NCI-H1930 (cell line): ENCODE measurements at regions not wholly inside any gene's neighbourhood (a gene's known extent, or its start where the extent isn't known, plus 50 kb on each side); places are given as distances from the start of the nearest gene placed in this dataset.

Experiments
- DNase-seq, 2 experiments: peaks; one replicate each; lab custom pipeline; 2025; lab: John Stamatoyannopoulos, UW

GRCh38 chr12:113620437-113620976 lies 148.8 kb upstream of the LHX5 start:
- no peak for DNase-seq

- no peak for DNase-seq
Measured at GRCh38 chr12:113619202-113619601, 147.5 kb upstream of the LHX5 start.

GRCh38 chr12:113613414-113613813 lies 141.7 kb upstream of the LHX5 start:
- no peak for DNase-seq

- DNase-seq: no peak
Measured at GRCh38 chr12:113612793-113613192, 141.1 kb upstream of the LHX5 start.

GRCh38 chr12:113612076-113612728 lies 140.5 kb upstream of the LHX5 start:
- no peak for DNase-seq

GRCh38 chr12:113611652-113612051 lies 140.0 kb upstream of the LHX5 start:
- DNase-seq: no peak

GRCh38 chr12:113610698-113611097 lies 139.0 kb upstream of the LHX5 start:
- DNase-seq: no peak

- no peak for DNase-seq
Measured at GRCh38 chr12:113609692-113610469, 138.2 kb upstream of the LHX5 start.

GRCh38 chr12:113604666-113605065 lies 133.0 kb upstream of the LHX5 start:
- DNase-seq: no peak

- no peak for DNase-seq
Measured at GRCh38 chr12:113601656-113602263, 130.1 kb upstream of the LHX5 start.

GRCh38 chr12:113598815-113599406 lies 127.2 kb upstream of the LHX5 start:
- peak in 1 of 2 experiments; percentile 1 for DNase-seq

- no peak for DNase-seq
Measured at GRCh38 chr12:113594967-113595366, 123.3 kb upstream of the LHX5 start.

GRCh38 chr12:113591480-113591974 lies 119.9 kb upstream of the LHX5 start:
- DNase-seq: peak; percentile 8 to 27

- no peak for DNase-seq
Measured at GRCh38 chr12:113589437-113589836, 117.8 kb upstream of the LHX5 start.

- no peak for DNase-seq
Measured at GRCh38 chr12:113587720-113588119, 116.0 kb upstream of the LHX5 start.

GRCh38 chr12:113586461-113586860 lies 114.8 kb upstream of the LHX5 start:
- no peak for DNase-seq

GRCh38 chr12:113582521-113583218 lies 111.0 kb upstream of the LHX5 start:
- DNase-seq: no peak

GRCh38 chr12:113581342-113581741 lies 109.7 kb upstream of the LHX5 start:
- no peak for DNase-seq

- no peak for DNase-seq
Measured at GRCh38 chr12:113580437-113580836, 108.8 kb upstream of the LHX5 start.

- DNase-seq: no peak
Measured at GRCh38 chr12:113577464-113578129, 105.9 kb upstream of the LHX5 start.

- no peak for DNase-seq
Measured at GRCh38 chr12:113575386-113575785, 103.7 kb upstream of the LHX5 start.
